Suprapubic skin (tissue), 3 donors: ENCODE measurements at regions not wholly inside any gene's neighbourhood (a gene's known extent, or its start where the extent isn't known, plus 50 kb on each side); places are given as distances from the start of the nearest gene placed in this dataset.

ENCODE experiments used
- EP300 ChIP-seq: sonication (generic); formaldehyde crosslinking; IDR thresholded peaks from one replicate; pipeline ENCODE4 v1.6.1; 2017; ENCODE audit warnings: antibody characterized with exemption
- POLR2A ChIP-seq, 2 donors: fragments of 450-650 bp; IDR thresholded peaks; one replicate each; pipeline ENCODE4 v1.6.1; 2017; ENCODE audit warnings: antibody characterized with exemption in 2 of 2, mild to moderate bottlenecking in 2 of 2, moderate library complexity in 2 of 2
- TF ChIP-seq, protein P1 (sequence below), 2 donors: fragments of 200-600 bp in 1 of 2; fragments of 450-650 bp in 1 of 2; sonication (generic) in 1 of 2; IDR thresholded peaks; one replicate each; pipeline ENCODE4 v1.5.1; 2016 to 2019; ENCODE audit warnings: antibody characterized with exemption in 2 of 2, mild to moderate bottlenecking in 1 of 2, moderate library complexity in 1 of 2

- TF ChIP-seq, protein P1, sequence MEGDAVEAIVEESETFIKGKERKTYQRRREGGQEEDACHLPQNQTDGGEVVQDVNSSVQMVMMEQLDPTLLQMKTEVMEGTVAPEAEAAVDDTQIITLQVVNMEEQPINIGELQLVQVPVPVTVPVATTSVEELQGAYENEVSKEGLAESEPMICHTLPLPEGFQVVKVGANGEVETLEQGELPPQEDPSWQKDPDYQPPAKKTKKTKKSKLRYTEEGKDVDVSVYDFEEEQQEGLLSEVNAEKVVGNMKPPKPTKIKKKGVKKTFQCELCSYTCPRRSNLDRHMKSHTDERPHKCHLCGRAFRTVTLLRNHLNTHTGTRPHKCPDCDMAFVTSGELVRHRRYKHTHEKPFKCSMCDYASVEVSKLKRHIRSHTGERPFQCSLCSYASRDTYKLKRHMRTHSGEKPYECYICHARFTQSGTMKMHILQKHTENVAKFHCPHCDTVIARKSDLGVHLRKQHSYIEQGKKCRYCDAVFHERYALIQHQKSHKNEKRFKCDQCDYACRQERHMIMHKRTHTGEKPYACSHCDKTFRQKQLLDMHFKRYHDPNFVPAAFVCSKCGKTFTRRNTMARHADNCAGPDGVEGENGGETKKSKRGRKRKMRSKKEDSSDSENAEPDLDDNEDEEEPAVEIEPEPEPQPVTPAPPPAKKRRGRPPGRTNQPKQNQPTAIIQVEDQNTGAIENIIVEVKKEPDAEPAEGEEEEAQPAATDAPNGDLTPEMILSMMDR (IDR thresholded peaks at IDR 0.05), result no peak
- TF ChIP-seq EP300 (no peak), POLR2A (IDR thresholded peaks at IDR 0.05) (no peak)
Observed at GRCh38 chr12:81976661-81977060, 217.5 kb upstream of the PPFIA2 start.
